ENCODE measurements at regions not wholly inside any gene's neighbourhood (a gene's known extent, or its start where the extent isn't known, plus 50 kb on each side); places are given as distances from the start of the nearest gene placed in this dataset.

GRCh38 chr9:108640230-108640629 is 215.6 kb downstream of the ACTL7B start:
- peaks cover 3% of the 10 kb centered on the region for H3K36me3 Mint-ChIP-seq
- H3K9me3 Mint-ChIP-seq = no peaks in the 10 kb centered on the region
- no peak overlapping the region for H3K27ac Mint-ChIP-seq
- H3K4me1 Mint-ChIP-seq = no peaks in the 10 kb centered on the region
- peaks cover 2% of the 10 kb centered on the region for H3K27me3 Mint-ChIP-seq
- no peak overlapping the region for H3K4me3 Mint-ChIP-seq

GRCh38 chr9:108639696-108640095 is 216.1 kb downstream of the ACTL7B start:
- H3K4me3 Mint-ChIP-seq = no peak overlapping the region
- peaks cover 3% of the 10 kb centered on the region for H3K36me3 Mint-ChIP-seq
- peaks cover 2% of the 10 kb centered on the region for H3K27me3 Mint-ChIP-seq
- H3K9me3 Mint-ChIP-seq = no peaks in the 10 kb centered on the region
- H3K27ac Mint-ChIP-seq = no peak overlapping the region
- H3K4me1 Mint-ChIP-seq = no peaks in the 10 kb centered on the region

DNA sequence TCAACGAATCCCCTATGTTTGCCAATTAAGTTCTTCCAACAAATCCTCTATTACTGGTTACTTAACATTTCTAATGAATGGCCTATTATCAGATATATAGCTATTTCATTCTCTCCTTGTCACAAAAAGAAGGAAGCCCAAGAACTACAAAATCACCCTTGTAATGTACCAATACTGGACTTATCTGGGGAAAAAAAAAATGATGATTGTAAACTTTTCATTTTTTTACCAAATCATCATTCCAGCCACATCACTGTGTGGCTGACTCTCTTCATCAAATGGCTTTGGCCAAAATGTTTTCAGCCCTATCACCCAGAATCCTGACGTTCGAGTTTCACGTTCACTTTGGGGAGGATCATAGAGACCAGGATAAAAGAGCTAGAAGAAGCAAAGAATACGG is 216.7 kb downstream of the ACTL7B start:
- peaks cover 2% of the 10 kb centered on the region for H3K27me3 Mint-ChIP-seq
- no peaks in the 10 kb centered on the region for H3K4me1 Mint-ChIP-seq
- no peak overlapping the region for H3K4me3 Mint-ChIP-seq
- peaks cover 3% of the 10 kb centered on the region for H3K36me3 Mint-ChIP-seq
- no peaks in the 10 kb centered on the region for H3K9me3 Mint-ChIP-seq
- no peak overlapping the region for H3K27ac Mint-ChIP-seq

GRCh38 chr9:108637340-108637739 is 218.4 kb downstream of the ACTL7B start:
- Mint-ChIP-seq H3K27ac (no peak overlapping the region), H3K4me1 (no peaks in the 10 kb centered on the region), H3K27me3 (no peaks in the 10 kb centered on the region), H3K4me3 (no peak overlapping the region), H3K9me3 (no peaks in the 10 kb centered on the region), H3K36me3 (peaks cover 3% of the 10 kb centered on the region)

- Mint-ChIP-seq H3K27me3 (no peaks in the 10 kb centered on the region), H3K9me3 (peaks cover 0 to 4% (median 0%) of the 10 kb centered on the region in 3 donors), H3K36me3 (peaks cover 3% of the 10 kb centered on the region), H3K4me1 (no peaks in the 10 kb centered on the region), H3K4me3 (no peak overlapping the region), H3K27ac (no peak overlapping the region)
Measured at GRCh38 chr9:108636013-108636412, 219.8 kb downstream of the ACTL7B start.

- Mint-ChIP-seq H3K27me3 (no peaks in the 10 kb centered on the region), H3K36me3 (no peaks in the 10 kb centered on the region), H3K4me1 (no peaks in the 10 kb centered on the region), H3K27ac (no peak overlapping the region), H3K9me3 (peaks cover 0 to 4% (median 0%) of the 10 kb centered on the region in 3 donors), H3K4me3 (no peak overlapping the region)
Measured at GRCh38 chr9:108634672-108635462, 220.9 kb downstream of the ACTL7B start.

GRCh38 chr9:108634204-108634603 is 221.6 kb downstream of the ACTL7B start:
- Mint-ChIP-seq H3K27me3 (no peaks in the 10 kb centered on the region), H3K4me3 (no peak overlapping the region), H3K36me3 (no peaks in the 10 kb centered on the region), H3K9me3 (peaks cover 0 to 4% (median 0%) of the 10 kb centered on the region in 3 donors), H3K4me1 (no peaks in the 10 kb centered on the region), H3K27ac (no peak overlapping the region)

- Mint-ChIP-seq H3K27ac (no peak overlapping the region), H3K36me3 (no peaks in the 10 kb centered on the region), H3K4me1 (no peaks in the 10 kb centered on the region), H3K27me3 (no peaks in the 10 kb centered on the region), H3K4me3 (no peak overlapping the region), H3K9me3 (peaks cover 0 to 4% (median 0%) of the 10 kb centered on the region in 3 donors)
Measured at GRCh38 chr9:108631496-108632285, 224.1 kb downstream of the ACTL7B start.

DNA sequence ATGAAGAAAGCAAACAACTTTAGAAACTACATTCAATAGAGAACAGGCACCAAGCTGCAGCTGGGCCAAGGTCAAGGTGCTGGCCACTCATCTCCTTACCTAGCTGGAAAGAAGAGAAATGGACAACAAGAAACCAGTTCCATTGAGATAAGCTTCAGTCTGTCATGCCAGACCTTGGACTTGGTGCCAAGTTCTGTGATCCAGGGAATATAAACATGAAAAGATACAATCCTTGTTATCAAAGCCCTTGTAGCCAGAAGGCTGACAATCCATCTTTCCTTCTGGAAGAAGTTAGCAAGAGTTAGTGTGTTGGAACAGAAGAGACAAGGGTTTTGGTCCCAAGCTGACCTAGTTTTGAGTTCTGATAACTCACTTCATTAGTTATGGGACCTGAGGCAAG is 227.5 kb downstream of the ACTL7B start:
- H3K9me3 Mint-ChIP-seq = peaks cover 0 to 4% (median 2%) of the 10 kb centered on the region in 3 donors
- no peak overlapping the region for H3K4me3 Mint-ChIP-seq
- no peaks in the 10 kb centered on the region for H3K4me1 Mint-ChIP-seq
- no peak overlapping the region for H3K27ac Mint-ChIP-seq
- no peaks in the 10 kb centered on the region for H3K36me3 Mint-ChIP-seq
- H3K27me3 Mint-ChIP-seq = no peaks in the 10 kb centered on the region

DNA sequence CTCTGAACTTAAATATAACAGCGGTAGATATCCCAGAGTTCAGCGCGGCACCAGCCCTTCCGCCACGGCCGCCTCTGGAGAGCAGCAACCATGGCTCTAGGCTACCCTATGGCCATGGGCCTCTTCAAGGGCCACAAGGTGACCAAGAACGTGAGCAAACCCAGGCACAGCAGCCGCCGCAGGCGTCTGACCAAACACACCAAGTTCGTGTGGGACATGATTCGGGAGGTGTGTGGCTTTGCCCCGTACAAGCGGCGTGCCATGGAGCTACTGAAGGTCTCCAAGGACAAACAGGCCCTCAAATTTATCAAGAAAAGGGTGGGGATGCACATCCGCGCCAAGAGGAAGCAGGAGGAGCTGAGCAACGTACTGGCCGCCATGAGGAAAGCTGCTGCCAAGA is 229.0 kb downstream of the ACTL7B start:
- Mint-ChIP-seq H3K4me1 (no peaks in the 10 kb centered on the region), H3K9me3 (peaks cover 2 to 4% (median 2%) of the 10 kb centered on the region in 3 donors), H3K27ac (no peak overlapping the region), H3K4me3 (no peak overlapping the region), H3K27me3 (no peaks in the 10 kb centered on the region), H3K36me3 (no peaks in the 10 kb centered on the region)

DNA sequence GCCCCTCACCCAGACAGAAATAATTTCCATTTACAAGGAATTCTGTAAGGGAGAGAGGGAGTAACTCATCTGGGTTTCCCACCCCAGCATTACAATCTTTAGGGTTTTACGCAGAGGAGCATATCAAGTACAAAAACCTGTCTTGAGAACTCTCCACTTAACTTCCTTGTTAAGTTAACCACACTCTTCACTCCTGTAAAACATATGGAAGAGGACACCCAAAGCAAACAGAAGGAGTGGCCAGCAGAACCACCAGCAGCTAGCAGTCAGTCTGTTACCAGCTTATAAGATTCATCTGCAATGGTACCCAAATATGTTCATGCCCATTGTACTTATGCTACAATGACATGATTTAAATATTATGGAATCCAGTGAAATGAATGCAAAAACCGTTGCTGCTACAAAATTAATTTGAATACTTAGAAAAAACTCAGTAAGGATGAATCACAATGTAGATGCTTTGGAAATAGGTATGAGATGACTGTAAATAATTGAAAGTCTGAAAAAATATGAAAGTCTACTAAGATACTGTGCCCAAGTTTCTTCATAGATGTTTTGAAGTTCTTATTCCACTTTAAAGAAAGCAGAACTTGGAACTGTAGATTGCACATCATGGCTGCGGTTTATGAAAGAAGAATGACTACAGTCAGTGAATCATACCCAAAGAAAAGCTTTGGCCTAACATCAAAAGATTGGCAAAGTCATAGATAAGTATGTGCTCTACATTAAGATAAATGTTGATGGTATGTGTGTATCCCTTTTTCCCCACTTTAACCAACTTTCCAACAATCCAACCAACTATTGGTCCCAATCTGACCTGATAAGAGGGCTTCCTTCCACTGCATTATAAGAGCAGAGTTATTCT is 233.6 kb downstream of the ACTL7B start:
- no peak overlapping the region for H3K4me3 Mint-ChIP-seq
- H3K27me3 Mint-ChIP-seq = no peaks in the 10 kb centered on the region
- H3K36me3 Mint-ChIP-seq = no peaks in the 10 kb centered on the region
- H3K4me1 Mint-ChIP-seq = no peaks in the 10 kb centered on the region
- H3K27ac Mint-ChIP-seq = peak overlapping the region in 1 of 3 donors; percentile 32
- peaks cover 0 to 2% (median 2%) of the 10 kb centered on the region in 3 donors for H3K9me3 Mint-ChIP-seq

GRCh38 chr9:108620767-108621166 is 235.0 kb downstream of the ACTL7B start:
- Mint-ChIP-seq H3K9me3 (peaks cover 0 to 2% (median 2%) of the 10 kb centered on the region in 3 donors), H3K4me3 (no peak overlapping the region), H3K27ac (no peak overlapping the region), H3K4me1 (no peaks in the 10 kb centered on the region), H3K36me3 (no peaks in the 10 kb centered on the region), H3K27me3 (no peaks in the 10 kb centered on the region)

DNA sequence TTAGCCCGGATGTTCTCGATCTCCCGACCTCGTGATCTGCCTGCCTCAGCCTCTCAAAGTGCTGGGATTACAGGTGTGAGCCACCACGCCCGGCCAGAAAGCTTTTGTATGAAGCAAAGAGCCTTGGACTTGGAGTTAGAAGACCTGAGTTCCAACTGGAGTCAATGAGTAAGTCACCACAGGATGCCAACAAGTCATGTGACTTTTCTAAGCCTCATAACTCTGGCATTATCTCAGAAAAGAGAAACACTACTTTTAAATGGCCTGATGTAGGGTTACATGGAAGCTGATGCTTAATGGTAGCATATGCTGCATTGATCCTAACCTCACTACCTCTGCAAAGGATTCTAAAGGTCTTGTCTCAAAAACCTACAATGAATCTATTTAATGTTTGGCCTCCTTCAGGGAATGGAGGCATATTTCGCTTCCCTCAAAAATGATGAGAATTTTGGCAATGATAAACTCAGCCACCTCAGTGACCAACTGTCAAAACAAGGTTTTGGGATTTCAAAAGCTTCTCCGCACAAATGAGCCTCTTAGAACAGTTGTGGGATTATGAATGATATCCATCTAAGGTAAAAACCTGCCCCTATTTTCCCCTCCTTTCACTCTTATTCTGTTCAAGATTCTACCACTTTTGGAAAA is 236.8 kb downstream of the ACTL7B start:
- H3K4me1 Mint-ChIP-seq = no peaks in the 10 kb centered on the region
- H3K36me3 Mint-ChIP-seq = no peaks in the 10 kb centered on the region
- H3K4me3 Mint-ChIP-seq = no peak overlapping the region

DNA sequence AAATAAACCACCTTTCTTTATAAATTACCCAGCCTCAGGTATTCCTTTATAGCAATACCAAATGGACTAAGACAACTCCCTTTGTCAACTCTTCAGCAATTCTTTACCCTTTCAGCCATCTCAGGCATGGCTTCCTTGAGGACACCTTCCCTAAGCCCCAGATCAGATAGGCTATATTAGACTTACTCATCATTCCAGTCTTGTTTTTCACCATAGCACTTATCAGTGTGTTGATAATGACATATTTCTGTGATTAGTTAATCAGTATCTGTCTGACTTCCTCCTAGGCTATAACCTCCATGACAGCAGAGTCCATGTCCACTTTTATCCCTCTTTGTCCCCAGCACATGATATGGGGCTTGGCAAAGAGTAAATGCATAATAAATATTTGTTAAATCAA is 238.1 kb downstream of the ACTL7B start:
- Mint-ChIP-seq H3K9me3 (peaks cover 0 to 2% (median 0%) of the 10 kb centered on the region in 3 donors), H3K27ac (no peak overlapping the region)

More for the DNA sequence above, 236.8 kb downstream of the ACTL7B start:
- Mint-ChIP-seq H3K27ac (no peak overlapping the region), H3K27me3 (no peaks in the 10 kb centered on the region), H3K9me3 (peaks cover 0 to 2% (median 0%) of the 10 kb centered on the region in 3 donors)

More for the DNA sequence above, 238.1 kb downstream of the ACTL7B start:
- no peaks in the 10 kb centered on the region for H3K27me3 Mint-ChIP-seq
- H3K4me1 Mint-ChIP-seq = no peaks in the 10 kb centered on the region
- H3K36me3 Mint-ChIP-seq = no peaks in the 10 kb centered on the region
- H3K4me3 Mint-ChIP-seq = no peak overlapping the region

Data from IgD-negative memory B cell (primary cell).